ENCODE measurements at regions not wholly inside any gene's neighbourhood (a gene's known extent, or its start where the extent isn't known, plus 50 kb on each side); places are given as distances from the start of the nearest gene placed in this dataset.

DNA sequence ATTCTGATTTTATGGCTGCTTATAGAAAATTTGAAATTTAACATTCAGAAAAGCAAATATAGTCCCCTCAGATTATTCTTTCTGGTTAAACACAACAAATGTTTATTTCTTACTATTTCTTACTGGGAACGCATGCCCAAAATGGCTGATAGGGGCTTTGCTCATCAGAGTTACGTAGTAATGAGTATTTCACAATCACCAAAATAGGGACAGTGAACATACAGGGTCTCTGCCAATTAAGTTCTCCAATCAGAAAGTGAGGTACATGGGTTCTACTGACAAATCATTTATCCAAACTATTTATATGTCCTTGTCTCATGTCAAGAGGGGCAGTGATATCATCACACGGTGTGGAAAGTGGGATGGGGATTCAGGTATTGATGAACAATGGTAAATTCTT is 154.5 kb downstream of the BCHE start:
- Histone ChIP-seq H3K27ac (ENCODE audit: low read depth in 1 of 2, low read length in 2 of 2) (no peak overlapping the region), H3K9me3 (ENCODE audit: control insufficient read depth in 1 of 2, insufficient read depth in 1 of 2, low read length in 2 of 2) (peaks cover 0 to 4% of the 10 kb centered on the region in 2 experiments), H3K36me3 (ENCODE audit: insufficient read depth, low read length) (no peaks in the 10 kb centered on the region), H3K4me3 (ENCODE audit: low read length) (no peak overlapping the region), H3K27me3 (ENCODE audit: control insufficient read depth in 1 of 2, insufficient read depth in 2 of 2, low read length in 2 of 2) (no peaks in the 10 kb centered on the region), H3K4me1 (ENCODE audit: insufficient read depth, low read length) (no peaks in the 10 kb centered on the region)
- H3K4me1 Mint-ChIP-seq (ENCODE audit: low read depth): no peaks in the 10 kb centered on the region
- ChIA-PET POLR2A (no interaction called here), CTCF (no interaction called here)
- H3K9me3 Mint-ChIP-seq: peaks cover 3% of the 10 kb centered on the region
- TF ChIP-seq, protein P1, sequence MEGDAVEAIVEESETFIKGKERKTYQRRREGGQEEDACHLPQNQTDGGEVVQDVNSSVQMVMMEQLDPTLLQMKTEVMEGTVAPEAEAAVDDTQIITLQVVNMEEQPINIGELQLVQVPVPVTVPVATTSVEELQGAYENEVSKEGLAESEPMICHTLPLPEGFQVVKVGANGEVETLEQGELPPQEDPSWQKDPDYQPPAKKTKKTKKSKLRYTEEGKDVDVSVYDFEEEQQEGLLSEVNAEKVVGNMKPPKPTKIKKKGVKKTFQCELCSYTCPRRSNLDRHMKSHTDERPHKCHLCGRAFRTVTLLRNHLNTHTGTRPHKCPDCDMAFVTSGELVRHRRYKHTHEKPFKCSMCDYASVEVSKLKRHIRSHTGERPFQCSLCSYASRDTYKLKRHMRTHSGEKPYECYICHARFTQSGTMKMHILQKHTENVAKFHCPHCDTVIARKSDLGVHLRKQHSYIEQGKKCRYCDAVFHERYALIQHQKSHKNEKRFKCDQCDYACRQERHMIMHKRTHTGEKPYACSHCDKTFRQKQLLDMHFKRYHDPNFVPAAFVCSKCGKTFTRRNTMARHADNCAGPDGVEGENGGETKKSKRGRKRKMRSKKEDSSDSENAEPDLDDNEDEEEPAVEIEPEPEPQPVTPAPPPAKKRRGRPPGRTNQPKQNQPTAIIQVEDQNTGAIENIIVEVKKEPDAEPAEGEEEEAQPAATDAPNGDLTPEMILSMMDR (IDR thresholded peaks at IDR 0.05): no peak
- no peak overlapping the region for H3K4me3 Mint-ChIP-seq
- DNase-seq (no peak), ATAC-seq (ENCODE audit: poor library complexity) (no peak)
- H3K36me3 Mint-ChIP-seq (ENCODE audit: low read depth): no peaks in the 10 kb centered on the region
- intact Hi-C loops (cut with DNase I, micrococcal nuclease): no loop called here
- H3K27ac Mint-ChIP-seq: no peak overlapping the region
- no peaks in the 10 kb centered on the region for H3K27me3 Mint-ChIP-seq

DNA sequence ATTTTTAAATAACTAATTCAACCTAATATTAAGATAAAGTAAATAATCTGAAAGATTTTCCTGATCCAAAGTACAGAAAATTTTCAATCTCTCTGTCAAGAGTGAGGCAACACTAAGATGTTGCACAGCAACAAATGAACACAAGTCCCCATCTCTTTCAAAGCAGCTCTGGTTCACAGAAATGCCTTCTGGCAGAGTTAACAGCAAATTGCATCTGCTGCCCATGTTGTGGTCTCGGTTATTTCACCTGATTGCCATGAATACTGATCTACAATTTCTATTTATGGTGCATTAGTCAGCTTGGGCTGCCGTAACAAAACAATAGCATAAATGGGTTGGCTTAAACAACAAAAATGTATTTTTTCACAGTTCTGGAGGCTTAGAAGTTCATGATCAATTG is 167.3 kb downstream of the BCHE start:
- no peak for DNase-seq
- intact Hi-C loops (cut with DNase I, micrococcal nuclease): no loop called here
- H3K4me3 ChIP-seq (ENCODE audit: low read length): no peak overlapping the region
- H3K4me1 ChIP-seq (ENCODE audit: insufficient read depth, low read length): no peaks in the 10 kb centered on the region
- peaks cover 0 to 5% of the 10 kb centered on the region in 2 experiments for H3K9me3 ChIP-seq (ENCODE audit: control insufficient read depth in 1 of 2, insufficient read depth in 1 of 2, low read length in 2 of 2)
- no peak overlapping the region for H3K27ac ChIP-seq (ENCODE audit: low read depth in 1 of 2, low read length in 2 of 2)
- ChIA-PET CTCF (no interaction called here), POLR2A (no interaction called here)
- H3K36me3 Mint-ChIP-seq (ENCODE audit: low read depth): no peaks in the 10 kb centered on the region
- ATAC-seq (ENCODE audit: poor library complexity): no peak
- H3K27me3 Mint-ChIP-seq: no peaks in the 10 kb centered on the region
- TF ChIP-seq, protein P1 (IDR thresholded peaks at IDR 0.05): no peak
- no peak overlapping the region for H3K27ac Mint-ChIP-seq
- H3K4me1 Mint-ChIP-seq (ENCODE audit: low read depth): no peaks in the 10 kb centered on the region
- no peak overlapping the region for H3K4me3 Mint-ChIP-seq
- no peaks in the 10 kb centered on the region for H3K36me3 ChIP-seq (ENCODE audit: insufficient read depth, low read length)
- H3K9me3 Mint-ChIP-seq: peaks cover 19% of the 10 kb centered on the region
- no peaks in the 10 kb centered on the region for H3K27me3 ChIP-seq (ENCODE audit: control insufficient read depth in 1 of 2, insufficient read depth in 2 of 2, low read length in 2 of 2)

DNA sequence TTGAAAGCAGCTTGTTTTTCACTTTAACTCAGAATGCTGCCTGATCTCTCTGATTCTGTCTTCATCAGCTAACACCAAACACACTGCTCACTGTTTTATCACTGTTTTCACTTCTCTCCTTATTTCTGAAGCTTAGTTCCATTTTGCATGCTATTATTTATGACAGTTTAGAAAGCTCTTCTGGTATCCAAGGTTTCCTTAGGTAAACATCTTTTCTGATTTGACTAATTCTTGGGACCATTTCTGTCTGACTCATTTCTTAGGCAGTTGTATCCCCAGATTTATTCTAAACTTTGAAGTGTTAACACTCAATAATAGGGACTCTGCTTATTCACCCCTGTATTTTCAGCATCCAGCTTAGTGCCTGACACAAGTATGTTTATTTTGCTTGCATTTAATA is 167.7 kb downstream of the BCHE start:
- Mint-ChIP-seq H3K27ac (no peak overlapping the region), H3K36me3 (ENCODE audit: low read depth) (no peaks in the 10 kb centered on the region), H3K4me3 (no peak overlapping the region), H3K27me3 (no peaks in the 10 kb centered on the region), H3K4me1 (ENCODE audit: low read depth) (no peaks in the 10 kb centered on the region), H3K9me3 (peaks cover 16% of the 10 kb centered on the region)
- DNase-seq (no peak), ATAC-seq (ENCODE audit: poor library complexity) (no peak)
- no peaks in the 10 kb centered on the region for H3K27me3 ChIP-seq (ENCODE audit: control insufficient read depth in 1 of 2, insufficient read depth in 2 of 2, low read length in 2 of 2)
- H3K4me1 ChIP-seq (ENCODE audit: insufficient read depth, low read length): no peaks in the 10 kb centered on the region
- intact Hi-C loops (cut with DNase I, micrococcal nuclease): no loop called here
- H3K27ac ChIP-seq (ENCODE audit: low read depth in 1 of 2, low read length in 2 of 2): no peak overlapping the region
- ChIA-PET CTCF (no interaction called here), POLR2A (no interaction called here)
- H3K9me3 ChIP-seq (ENCODE audit: control insufficient read depth in 1 of 2, insufficient read depth in 1 of 2, low read length in 2 of 2): peaks cover 0 to 5% of the 10 kb centered on the region in 2 experiments
- no peak overlapping the region for H3K4me3 ChIP-seq (ENCODE audit: low read length)
- no peaks in the 10 kb centered on the region for H3K36me3 ChIP-seq (ENCODE audit: insufficient read depth, low read length)
- TF ChIP-seq, protein P1 (IDR thresholded peaks at IDR 0.05): no peak

Measured in CD4-positive, alpha-beta T cell (primary cell).